Hematopoietic multipotent progenitor cell treated with erythropoietin and hydrocortisone succinate and interleukin-3 and kit ligand, for 6 days (in vitro differentiated cells): ENCODE measurements at regions not wholly inside any gene's neighbourhood (a gene's known extent, or its start where the extent isn't known, plus 50 kb on each side); places are given as distances from the start of the nearest gene placed in this dataset.

Experiments
- DNase-seq: peaks from one replicate; pipeline ENCODE4 v3.0.0-alpha.2; 2015

DNA sequence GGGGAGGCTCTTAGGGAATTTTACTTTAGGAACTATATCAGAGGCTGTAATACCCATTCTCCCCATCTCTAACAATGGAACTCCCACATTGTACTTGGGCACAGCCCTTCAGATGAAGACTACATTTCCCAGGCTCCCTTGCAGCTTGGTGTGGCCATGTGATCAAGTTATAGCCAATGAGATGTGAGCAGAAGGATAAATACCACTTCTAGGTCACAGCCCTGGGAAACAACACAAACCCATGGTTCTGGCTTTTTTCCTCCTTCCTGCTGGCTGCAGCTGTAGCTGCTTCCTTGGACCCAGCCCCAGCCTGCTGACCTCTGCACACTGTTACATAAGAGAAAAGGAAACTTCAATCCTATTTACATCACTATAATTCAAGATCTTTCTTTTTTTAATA, 445.9 kb upstream of the JARID2 start:
- peak; percentile 85 for DNase-seq

DNA sequence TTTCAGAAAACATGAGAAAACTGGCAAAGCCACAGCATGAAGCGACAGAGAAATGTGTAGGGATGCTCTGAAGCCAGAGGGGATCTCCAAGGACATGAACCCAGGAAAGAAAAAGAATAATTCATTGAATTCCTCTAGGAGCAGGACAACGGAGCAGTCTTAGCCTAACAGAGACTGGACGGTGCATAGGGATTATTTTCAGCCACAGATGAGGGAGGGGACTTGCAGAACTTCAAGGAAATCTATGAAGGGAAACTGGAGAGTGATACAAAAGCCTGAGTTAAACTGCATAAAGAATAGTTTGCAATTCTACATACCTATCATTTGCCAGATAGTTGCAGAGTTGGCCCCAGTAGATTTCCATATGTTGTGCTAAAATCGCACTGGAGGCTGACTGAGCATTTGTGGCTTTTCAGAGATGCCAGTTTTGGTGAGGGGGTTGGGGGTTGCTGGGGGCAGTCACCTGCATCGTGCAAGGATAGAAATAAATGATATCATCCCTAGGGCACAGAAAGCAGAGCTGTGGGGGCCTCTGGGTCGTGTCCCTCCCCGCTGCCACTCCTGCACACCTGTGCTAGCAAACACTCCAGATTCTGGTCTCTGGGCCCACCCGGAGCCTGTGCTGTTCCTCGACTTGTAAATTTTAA, 443.2 kb upstream of the JARID2 start:
- no peak for DNase-seq

DNA sequence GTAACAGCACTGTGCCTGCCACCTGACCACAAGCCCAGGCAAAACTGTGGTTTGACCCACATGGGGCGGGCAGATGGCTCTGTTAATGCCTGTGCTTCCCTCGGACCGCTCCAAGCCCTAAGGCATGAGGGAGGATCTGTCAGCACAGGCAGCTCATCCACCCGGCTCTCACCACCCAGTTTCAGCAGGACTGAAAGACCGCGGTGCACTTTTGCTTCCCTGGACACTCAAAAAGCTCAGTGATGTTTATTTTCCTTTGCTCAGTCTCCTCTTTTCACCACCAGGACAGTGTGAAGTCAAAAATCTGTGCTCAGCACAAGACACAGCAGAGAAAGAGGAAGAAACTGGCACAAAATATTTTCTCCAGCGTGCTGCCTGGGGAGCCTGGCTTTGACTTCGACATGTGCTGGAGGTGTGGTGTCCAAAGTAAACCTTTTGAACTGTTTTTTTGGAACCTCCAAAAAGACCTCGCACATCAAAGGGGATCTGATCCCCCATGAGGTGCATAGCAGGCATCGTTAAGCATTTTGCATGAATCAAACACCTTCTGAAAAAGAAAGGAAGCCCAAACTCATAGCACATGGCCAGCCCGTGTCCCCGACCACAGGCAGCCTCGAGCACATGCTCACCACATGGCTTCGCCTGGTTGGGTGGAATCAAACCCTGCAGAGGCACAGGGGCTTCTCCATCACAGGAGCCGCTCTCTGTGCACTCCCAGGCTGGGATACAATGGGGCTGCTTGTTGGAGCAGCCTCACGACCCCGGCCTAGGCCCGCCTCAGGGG, 441.7 kb upstream of the JARID2 start:
- no peak for DNase-seq

DNA sequence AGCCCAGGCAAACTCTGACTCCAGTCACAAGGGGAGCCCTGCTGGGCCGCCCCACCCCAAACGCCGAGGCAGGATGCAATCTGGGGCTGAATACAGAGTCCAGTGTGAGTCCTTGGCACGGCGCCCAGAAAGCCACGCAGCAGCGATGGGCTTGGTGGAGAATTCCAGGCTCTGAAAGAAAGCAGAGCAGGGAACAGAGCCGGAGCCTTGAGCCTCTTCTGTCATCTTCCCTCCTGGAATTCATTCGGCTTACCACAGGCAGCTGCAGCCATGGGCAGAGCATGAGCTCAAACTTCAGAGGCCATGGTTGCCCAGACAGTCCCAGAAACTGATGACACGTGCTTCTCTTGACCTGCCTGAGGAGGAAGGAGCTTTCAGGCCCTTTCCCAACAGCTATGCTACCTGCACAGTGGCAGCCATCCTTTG, 441.1 kb upstream of the JARID2 start:
- DNase-seq: no peak

DNA sequence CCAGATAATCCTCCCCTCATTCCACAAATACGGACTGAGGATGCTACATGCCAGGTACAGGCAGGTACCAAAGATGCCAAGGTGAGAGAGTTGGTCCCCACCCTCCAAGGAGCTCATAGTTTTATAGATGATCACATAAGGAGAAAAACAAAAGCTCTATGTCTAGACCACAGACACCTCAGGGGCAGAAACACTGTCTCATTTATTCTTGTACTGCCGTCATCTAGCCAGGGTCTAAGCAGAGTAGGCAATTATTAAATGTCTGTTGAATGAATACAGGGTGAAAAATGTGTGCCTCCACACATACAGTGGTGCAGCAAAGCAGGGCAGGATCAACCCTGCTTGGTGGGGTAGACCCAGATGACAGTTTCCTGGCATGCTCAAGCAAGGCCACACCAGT, 439.8 kb upstream of the JARID2 start:
- no peak for DNase-seq

DNA sequence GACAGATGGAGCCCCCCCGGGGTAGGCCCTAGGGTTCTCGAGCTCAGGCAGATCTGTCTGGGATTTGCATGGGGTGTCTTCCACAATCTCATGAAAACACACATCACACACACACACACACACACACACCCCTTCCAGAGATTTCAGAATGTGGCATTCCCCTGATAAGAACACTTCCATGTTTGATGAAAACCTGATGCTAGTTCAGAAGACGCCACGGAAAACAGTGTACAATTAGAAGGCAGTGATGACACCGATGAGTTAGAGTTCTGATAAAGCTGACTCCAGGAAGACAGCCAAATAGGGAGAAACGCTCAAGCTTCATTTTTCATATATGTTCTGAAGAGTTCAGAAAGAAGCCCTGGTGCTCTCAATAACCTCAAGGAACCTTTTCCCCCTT, 438.7 kb upstream of the JARID2 start:
- no peak for DNase-seq

DNA sequence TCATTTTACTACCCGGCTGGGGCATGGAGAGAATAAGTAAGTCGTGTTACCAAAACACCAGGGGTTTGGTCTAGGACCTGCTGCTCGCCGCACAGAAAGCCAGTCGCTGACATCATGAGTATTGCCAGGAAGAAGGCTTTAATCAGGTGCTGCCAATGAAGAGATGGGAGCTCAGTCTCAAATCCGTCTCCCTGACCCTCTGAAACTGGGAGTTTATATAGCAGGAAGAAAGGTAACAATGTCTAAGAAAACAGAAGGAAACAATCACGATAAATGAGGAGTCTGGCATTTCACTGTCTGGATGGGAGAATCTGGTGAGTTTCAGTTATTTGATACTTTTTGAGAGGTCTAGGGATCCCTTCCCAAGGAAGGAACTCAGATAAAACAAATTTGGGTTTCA, 437.9 kb upstream of the JARID2 start:
- no peak for DNase-seq

DNA sequence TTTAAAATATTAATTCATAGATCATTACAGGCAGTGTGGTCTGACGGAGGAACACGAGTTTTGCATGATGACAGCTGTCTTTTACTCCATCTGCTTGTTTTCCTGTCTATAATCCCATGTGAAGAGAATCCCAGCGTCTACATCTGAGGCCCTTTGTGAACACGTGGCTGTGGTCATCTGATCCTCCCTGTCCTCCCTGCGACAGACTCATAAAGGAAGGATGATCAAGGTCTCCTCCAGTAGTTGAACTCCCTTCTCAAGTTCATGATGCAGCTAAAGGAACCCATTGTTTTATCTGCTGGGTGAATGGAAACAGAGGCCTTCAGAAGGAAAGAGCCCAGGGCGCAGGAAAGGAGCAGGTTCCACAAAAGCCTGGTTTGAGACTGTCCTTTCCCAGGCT, 435.8 kb upstream of the JARID2 start:
- no peak for DNase-seq

DNA sequence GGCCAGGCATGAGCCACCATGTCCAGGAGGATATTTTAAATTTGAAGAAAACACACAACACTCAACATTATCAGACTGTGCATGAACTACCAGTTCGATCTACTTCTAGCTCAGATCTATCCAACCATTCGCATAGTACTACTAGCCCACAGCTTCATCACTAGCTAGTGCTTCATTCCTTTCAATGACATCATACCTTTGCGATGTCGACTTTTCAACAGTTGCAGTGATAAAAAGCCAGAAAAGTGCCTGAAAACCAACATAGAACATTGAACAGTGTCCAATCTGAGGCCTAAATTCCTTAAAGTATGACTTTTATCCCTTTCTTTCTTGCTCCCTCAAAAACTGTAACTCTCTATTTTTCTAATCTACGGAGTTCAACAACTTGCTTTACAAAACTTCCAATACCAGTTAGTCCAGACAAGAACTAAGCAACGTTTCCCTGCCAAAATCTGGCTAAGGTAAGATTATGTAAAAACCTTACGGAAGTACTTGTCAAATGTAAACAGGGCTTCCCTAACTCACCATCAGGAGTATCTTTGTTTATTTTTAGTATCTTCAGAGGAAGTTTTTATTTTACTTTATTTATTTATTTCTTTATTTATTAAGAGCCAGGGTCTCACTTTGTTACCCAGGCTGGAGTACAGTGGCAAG, 434.0 kb upstream of the JARID2 start:
- DNase-seq: no peak

DNA sequence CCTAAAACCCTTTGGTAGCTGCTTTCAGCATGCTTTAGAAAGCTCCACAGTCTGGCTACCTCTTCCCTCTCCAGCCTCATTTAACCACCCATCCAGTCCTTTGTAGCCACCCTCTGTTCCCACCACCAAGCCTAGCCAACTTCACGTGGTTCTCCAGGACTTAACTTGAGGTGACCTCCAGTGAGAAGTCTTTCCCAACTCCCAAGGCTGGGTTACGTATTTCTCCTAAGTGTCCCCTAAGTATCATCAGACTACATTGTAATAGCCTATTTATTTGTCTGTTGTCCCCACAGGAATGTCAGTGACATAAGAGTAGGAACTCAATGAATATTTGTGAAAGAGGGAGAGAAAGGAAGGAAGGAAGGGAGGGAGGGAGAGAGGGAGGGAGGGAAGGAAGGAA, 431.9 kb upstream of the JARID2 start:
- DNase-seq: no peak

DNA sequence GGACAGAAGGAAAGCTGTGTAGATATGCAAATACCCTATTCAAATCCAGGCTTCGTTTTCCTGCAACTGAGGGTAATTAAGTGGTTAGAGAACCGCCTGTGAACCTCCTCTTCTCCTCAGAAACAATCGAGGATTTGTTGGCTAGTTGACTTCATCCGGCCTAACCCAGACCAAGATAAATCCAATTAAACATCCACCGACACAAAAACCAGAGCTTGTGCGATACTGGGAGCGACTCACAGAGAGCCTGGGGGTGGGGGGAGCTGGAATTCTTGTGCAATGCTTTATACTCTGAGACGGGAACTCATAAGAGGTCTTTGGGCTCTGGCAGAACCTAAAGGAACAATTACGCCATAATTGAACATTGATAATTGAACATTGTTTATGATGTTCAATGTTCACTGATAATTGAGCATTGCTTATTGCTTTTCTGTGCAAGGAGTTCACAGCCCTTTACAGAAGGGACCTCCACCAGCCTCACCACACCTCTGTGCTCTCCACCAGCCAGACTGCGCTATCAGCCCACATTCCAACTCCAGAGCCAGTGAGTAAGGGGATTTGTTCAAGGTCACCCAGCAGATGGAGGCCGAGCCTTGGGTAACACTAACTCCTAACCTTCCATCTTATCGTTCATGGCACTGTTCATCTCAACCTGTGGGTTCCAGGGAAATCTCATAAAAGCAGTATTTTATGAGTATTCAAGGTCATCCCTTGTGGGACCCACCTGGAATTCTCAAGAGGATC, 429.6 kb upstream of the JARID2 start:
- DNase-seq: no peak

DNA sequence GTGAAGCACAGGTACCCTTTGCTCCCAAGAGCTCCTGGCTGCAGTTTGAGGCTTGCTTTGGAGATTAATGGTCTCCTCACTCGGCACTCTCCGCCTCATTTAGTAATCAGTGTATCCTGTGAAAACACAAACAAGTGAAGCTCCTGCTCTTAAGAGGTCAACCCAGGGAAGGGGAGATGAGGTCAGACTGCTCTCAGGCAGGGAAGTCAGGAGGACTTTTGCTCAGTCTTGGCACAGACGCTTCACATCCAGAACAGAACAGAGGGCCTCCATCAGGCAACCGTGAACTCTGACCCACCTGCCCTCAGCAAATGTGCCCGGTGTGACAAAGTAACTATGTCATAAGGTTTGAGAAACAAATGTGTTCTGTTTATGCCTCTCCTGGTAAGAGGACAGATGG, 428.8 kb upstream of the JARID2 start:
- no peak for DNase-seq

DNA sequence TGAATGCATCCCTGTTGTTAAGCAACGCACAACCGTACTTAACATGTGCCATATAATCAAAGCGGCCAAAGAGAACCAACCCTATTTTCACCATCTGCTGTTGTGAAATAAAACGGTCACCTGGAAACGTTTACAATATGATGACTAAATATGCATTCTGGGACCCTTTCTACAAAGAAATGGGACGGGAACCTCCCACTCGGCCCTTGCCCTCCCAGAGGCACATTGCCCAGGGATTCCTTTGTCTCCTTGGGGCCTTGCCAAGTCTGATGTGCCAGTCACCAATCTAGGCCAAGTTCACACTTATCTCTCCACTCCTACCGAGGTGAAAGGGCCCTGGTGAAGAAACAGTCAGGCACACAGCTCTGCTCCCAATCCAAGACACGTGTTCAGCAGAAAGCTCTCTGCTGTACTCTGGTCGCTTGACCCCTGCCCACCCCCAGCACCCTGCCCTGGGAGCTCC, 427.4 kb upstream of the JARID2 start:
- peak; percentile 52 for DNase-seq

DNA sequence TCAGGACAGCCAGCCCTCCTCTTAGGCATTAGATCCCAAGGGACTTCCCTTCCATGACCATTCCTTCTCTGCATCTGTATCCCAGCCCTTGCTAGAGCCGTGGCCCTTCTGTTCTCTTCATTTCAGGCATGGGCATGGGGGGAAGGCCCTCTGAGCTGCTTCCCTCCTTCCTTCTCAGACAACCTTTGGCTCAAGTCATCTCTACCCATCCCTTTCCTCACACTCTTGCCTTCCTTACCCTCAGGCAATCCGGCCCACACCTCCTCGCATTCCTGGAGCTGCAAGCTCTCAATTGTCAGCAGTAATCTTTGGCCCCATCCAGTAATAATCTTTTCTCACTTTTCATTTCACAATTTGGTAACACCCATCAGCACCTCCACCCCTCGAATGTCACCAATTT, 426.9 kb upstream of the JARID2 start:
- DNase-seq: no peak

DNA sequence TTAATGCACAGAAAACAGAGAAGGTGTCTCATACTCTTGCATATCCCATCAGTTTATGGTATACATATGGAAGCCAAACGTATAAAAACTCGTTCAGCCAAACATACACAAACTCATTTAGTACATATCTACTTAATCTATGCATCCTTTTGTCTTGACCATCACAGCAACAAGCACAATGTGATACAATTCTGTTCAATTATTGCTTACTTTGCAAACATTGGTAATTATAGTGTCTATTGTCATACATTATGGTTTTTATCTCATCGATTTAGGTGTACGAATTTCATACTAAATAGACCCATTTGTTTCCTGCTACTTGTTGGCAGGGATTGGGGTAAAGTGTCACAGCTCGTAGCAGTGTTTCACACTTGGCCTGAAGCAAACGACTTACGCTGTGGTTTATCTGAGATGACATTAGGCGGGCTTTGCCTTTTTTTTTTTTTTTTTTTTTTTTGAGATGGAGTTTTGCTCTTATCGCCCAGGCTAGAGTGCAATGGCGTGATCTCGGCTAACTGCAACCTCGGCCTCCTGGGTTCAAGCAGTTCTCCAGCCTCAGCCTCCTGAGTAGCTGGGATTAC, 425.9 kb upstream of the JARID2 start:
- no peak for DNase-seq

DNA sequence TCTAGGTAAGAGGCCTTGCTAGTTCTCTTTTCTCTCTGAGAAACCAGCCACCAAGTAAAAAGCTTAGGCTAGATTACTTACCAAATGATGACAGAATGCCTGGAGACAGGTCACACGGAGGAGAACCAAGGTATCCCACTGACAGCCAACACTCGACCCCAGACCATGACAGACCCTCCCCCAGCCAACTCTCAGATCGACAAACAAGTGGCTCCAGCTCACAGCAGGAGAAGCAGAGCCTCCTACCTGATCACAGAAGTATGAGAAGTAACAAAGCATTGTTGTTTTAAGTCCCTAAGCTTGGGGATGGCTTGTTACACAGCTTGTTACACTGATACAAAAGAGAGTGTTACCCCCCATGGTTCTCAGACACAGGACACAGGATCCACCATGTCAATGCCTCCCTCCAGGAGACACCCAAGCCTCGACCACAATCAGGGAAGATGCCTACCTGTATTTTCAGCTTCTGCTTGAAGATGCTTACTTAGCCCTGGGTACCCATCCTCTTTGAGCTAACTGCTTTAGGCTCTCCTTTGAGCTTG, 423.8 kb upstream of the JARID2 start:
- DNase-seq: no peak

DNA sequence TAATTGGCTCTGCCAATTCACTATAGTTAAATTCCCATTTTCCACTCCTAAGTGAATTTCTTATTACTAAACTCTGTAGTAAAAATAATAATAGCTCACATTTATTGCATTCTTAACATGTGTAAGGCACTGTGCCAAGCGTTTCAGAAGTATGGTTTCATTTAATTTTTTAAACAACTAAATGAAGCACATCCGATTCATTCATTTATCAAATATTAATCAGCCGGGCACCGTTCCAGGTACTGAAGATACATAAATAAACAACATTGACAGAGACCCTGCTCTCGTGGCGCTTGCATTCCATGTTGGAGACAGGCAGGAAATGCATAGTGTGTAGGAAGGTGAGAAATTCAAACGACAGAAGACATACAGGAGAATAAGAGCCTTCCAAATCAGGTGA, 423.2 kb upstream of the JARID2 start:
- DNase-seq: no peak

DNA sequence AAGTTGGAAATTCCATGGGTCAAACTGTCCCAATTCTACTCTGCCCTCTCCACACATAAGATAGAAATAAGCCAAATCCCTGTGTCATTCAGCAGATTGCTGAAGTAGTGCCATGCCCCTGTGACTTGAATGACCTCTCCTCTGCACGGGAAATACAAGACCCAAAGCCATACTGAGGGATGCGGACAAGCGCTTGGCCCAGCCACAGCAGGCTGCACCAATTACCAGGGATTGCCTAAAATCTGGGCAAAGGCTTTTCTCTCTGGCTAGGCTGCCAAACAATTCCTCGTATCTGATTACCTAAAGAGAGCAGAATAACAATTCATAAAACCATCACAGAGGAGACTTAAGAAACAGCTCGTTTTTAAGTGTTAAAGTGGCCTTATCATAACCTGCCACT, 421.8 kb upstream of the JARID2 start:
- no peak for DNase-seq

DNA sequence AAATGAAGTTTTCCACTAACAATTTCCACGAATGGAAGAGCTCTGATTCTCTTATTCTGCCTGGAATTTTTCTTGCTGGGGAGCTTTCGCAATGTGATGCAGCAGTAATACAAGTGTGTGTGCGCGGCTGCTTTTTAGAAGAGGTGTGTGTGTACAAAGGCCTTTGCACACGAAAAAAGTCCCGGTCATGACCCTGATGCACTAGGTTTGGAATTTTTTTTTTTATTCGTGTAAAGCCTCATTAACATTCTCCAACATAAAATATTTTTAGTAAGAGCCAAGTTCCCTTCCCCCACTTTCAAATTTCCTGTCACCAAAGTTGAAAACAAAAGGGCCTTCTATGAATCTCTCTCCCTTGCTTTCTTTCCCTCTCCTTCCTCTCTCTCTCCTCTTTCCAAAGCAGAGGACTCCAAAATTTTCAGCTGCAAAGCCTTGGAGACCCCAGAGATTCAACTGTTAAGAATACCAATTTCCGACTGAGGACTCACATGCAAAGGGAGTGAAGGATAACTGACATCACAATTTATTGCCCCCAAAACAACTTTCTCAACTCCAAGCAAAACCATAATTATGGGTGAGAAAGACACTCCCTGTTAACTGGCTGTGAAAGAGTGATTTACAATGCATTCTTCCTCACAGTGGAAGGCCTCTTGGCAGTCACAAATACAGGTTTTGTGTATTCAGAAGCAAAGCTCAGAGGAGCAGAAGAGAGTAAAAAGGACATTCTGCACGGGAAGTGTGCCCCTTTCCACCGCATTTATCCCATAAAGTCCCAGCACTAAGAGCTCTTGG, 421.2 kb upstream of the JARID2 start:
- DNase-seq: no peak

DNA sequence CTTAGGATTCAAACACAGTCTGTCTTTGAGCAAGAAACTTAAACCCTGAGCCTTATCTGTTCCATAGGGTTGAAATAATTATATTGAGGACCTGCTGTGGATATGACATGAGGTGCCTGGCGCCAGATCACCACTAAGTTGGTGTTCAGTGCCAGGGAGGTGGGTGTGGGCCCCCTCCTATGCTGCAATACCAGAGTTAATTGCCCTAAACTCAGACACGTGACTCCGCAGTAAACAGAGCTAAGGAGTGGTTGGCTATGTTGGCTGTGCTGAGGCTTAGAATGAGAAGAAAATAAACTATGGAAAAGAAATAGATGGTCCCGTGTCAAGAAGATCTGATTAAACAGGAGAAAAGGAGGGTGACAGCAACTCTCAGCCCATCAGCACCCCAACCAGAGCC, 419.4 kb upstream of the JARID2 start:
- DNase-seq: no peak

DNA sequence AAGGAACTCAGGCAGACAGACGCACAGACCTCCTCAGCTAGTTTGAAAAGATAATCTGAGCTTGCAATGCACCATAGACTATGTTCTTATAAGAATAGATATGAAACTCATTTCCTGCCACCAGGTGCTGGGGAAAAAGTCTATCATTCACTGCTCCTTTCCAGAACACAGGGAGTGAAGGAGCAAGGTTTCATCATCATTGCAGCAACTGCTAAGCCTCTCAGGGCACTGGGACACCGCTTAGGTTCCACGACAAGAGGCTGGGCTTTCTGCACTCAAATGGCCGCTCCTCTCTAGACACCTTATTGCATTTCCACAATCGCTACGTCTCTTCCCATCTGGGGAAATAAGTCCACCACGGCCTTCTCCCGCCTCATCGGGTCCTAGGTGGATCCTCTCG, 418.5 kb upstream of the JARID2 start:
- DNase-seq: no peak

DNA sequence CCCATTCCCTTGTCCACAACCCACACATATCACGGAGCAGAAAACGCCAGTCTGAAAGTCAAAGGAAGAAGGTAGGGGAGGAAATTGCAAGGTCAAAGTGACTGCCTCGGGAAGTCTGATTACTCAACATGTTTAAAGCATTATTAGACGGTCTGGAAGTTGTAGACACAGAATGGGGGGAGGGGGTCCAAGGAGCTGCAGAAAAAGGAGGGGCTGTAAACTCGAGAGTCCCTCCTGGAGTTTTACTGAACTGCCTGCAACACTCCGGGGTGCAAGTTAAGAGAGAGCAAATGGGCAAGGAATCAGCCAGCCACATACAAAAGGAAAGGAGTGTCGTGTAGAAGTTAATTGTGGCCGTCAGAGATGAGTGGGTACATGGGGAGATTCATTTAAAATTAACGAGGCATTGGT, 417.7 kb upstream of the JARID2 start:
- DNase-seq: no peak
